ENCODE measurements at regions not wholly inside any gene's neighbourhood (a gene's known extent, or its start where the extent isn't known, plus 50 kb on each side); places are given as distances from the start of the nearest gene placed in this dataset.

- Histone ChIP-seq H3K79me2 (ENCODE audit: insufficient read depth) (no peaks in the 10 kb centered on the region), H4K20me1 (ENCODE audit: insufficient read depth) (no peaks in the 10 kb centered on the region), H3F3A (replicated peaks; ENCODE audit: insufficient read depth) (no peaks in the 10 kb centered on the region), H3K4me3 (ENCODE audit: low read depth in 2 of 2, low read length in 1 of 2) (no peak overlapping the region), H3K27me3 (ENCODE audit: insufficient read depth) (no peaks in the 10 kb centered on the region), H3K9me3 (no peaks in the 10 kb centered on the region), H3K9me2 (no peaks in the 10 kb centered on the region), H3K4me2 (no peak overlapping the region), H2AFZ (ENCODE audit: low read depth) (no peak overlapping the region), H3K36me3 (replicated peaks in 1 of 2; ENCODE audit: control insufficient read depth in 1 of 2, insufficient read depth in 2 of 2, low read length in 1 of 2) (no peaks in the 10 kb centered on the region), H3K9ac (no peak overlapping the region), H3K27ac (ENCODE audit: low read depth in 2 of 2, low read length in 1 of 2) (no peak overlapping the region), H3K4me1 (ENCODE audit: control insufficient read depth in 1 of 2, insufficient read depth in 2 of 2, low read depth in 1 of 2, low read length in 1 of 2) (no peaks in the 10 kb centered on the region)
- no peak for TF ChIP-seq REST (IDR thresholded peaks at IDR 0.05; ENCODE audit: low read depth, low read length)
- TF ChIP-seq SMC3 (IDR thresholded peaks at IDR 0.05; ENCODE audit: low read depth, low read length): no peak
- TF ChIP-seq ELF1 (IDR thresholded peaks at IDR 0.05): no peak
- TF ChIP-seq ZBTB33 (IDR thresholded peaks at IDR 0.05; ENCODE audit: borderline replicate concordance, low read depth): no peak
- TF ChIP-seq USF1 (IDR thresholded peaks at IDR 0.05; ENCODE audit: borderline replicate concordance, low read depth): no peak
- TF ChIP-seq GATA2 (CRISPR knock-in tag; IDR thresholded peaks at IDR 0.05): no peak
- no peak for TF ChIP-seq MAX (IDR thresholded peaks at IDR 0.05; ENCODE audit: low read depth)
- no peak for TF ChIP-seq FOXJ3 (CRISPR knock-in tag; IDR thresholded peaks at IDR 0.05)
- no peak for TF ChIP-seq RFX5 (IDR thresholded peaks at IDR 0.05; ENCODE audit: low read length)
- no peak for TF ChIP-seq FOXM1 (IDR thresholded peaks at IDR 0.05; ENCODE audit: low read depth)
- TF ChIP-seq CTCF (IDR thresholded peaks at IDR 0.05): no peak; the same call in 1 of the 2 replicates
- no peak for TF ChIP-seq CHD2 (IDR thresholded peaks at IDR 0.05; ENCODE audit: low read length, partially characterized antibody)
- no peak for TF ChIP-seq TCF12 (IDR thresholded peaks at IDR 0.05)
- no peak for TF ChIP-seq RAD21 (IDR thresholded peaks at IDR 0.05; ENCODE audit: low read length)
- no peak for TF ChIP-seq EZH2phosphoT487 (IDR thresholded peaks at IDR 0.05; ENCODE audit: borderline replicate concordance, low read depth)
- TF ChIP-seq JUND (IDR thresholded peaks at IDR 0.05): no peak
- TF ChIP-seq POLR2AphosphoS5 (IDR thresholded peaks at IDR 0.05; ENCODE audit: low read depth, low read length): no peak
- no peak for TF ChIP-seq USF2 (IDR thresholded peaks at IDR 0.05; ENCODE audit: borderline replicate concordance, low read depth, low read length)
- no peak for TF ChIP-seq EP300 (IDR thresholded peaks at IDR 0.05; ENCODE audit: borderline replicate concordance in 1 of 2, low read depth in 1 of 2, low read length in 1 of 2)
- CTCF ChIA-PET: no interaction called here
- DNase-seq: no peak
- POLR2A ChIA-PET: no interaction called here
- whole genome bisulfite sequencing (ENCODE audit: low lambda C conversion rate): 36% methylated on average over 6 of the region's 6 CpGs
These were observed 301.7 kb upstream of the MDFIC2 start for GRCh38 chr3:70614111-70614510.
